Right lobe of liver (tissue), 6 donors: ENCODE measurements at regions not wholly inside any gene's neighbourhood (a gene's known extent, or its start where the extent isn't known, plus 50 kb on each side); places are given as distances from the start of the nearest gene placed in this dataset.

ENCODE experiments used
- ATAC-seq, 4 donors: fragments of 200-7000 bp; cut with Tn5 transposase; one replicate each; pipeline ENCODE4 v1.9.1; 2020; ENCODE audit warnings: mild to moderate bottlenecking in 4 of 4, moderate library complexity in 4 of 4
- DNase-seq, 3 donors: peaks; one replicate each; pipeline ENCODE4 v3.0.0-alpha.2; 2020
- H3K27ac ChIP-seq, 3 donors: fragments of 200-600 bp; one replicate each; pipeline ENCODE4 v1.8.0; 2022
- H3K27me3 ChIP-seq, 2 donors: fragments of 200-600 bp; one replicate each; pipeline ENCODE4 v1.8.0; 2022
- H3K36me3 ChIP-seq, 4 donors: fragments of 200-600 bp; sonication (generic) in 1 of 4; one replicate each; pipeline versions ENCODE4 v1.5.1 to v1.8.0; 2017 to 2022; ENCODE audit warnings: control low read depth in 1 of 4
- H3K4me1 ChIP-seq, 4 donors: fragments of 200-600 bp; sonication (generic) in 1 of 4; one replicate each; pipeline versions ENCODE4 v1.5.1 to v1.8.0; 2017 to 2022; ENCODE audit warnings: control low read depth in 1 of 4
- H3K4me3 ChIP-seq, 3 donors: fragments of 200-600 bp; one replicate each; pipeline ENCODE4 v1.8.0; 2022
- H3K9me3 ChIP-seq, 4 donors: fragments of 200-600 bp; sonication (generic) in 1 of 4; one replicate each; pipeline versions ENCODE4 v1.5.1 to v1.8.0; 2017 to 2022; ENCODE audit warnings: control low read depth in 1 of 4
- POLR2A ChIP-seq: fragments of 450-650 bp; IDR thresholded peaks from one replicate; pipeline ENCODE4 v1.6.1; 2017; ENCODE audit warnings: antibody characterized with exemption, mild to moderate bottlenecking
- WGBS: methylation state at CpG from one replicate; pipeline ENCODE4 v1.1.6; 2018; ENCODE audit warnings: low coverage, low lambda C conversion rate; ENCODE audit not compliant: insufficient coverage; ENCODE audit errors: missing lambda C conversion rate; 5-methylcytosine and 5-hydroxymethylcytosine counted together
- intact Hi-C, 2 donors: fragments of 100-400 bp; cut with DNase I; formaldehyde crosslinking; loops; one replicate each; pipeline versions ENCODE4 v1.11.2 to v1.14.1; 2022
- TF ChIP-seq, protein P1 (sequence below), 4 donors: fragments of 200-600 bp in 3 of 4; fragments of 450-650 bp in 1 of 4; IDR thresholded peaks; one replicate each; pipeline versions ENCODE4 v1.5.1 to v1.8.0; 2016 to 2022; ENCODE audit warnings: antibody characterized with exemption in 4 of 4, mild to moderate bottlenecking in 2 of 4
- donor health status: DM: no; HTN: yes; CAD: no.
- donor health status: DM: no; HTN: no; CAD: no.
- donor health status: DM: no; HTN: no; CAD: no.
- donor health status: DM: no; HTN: yes; CAD: no.
- donor health status: DM: no; HTN: yes; CAD: no.

DNA sequence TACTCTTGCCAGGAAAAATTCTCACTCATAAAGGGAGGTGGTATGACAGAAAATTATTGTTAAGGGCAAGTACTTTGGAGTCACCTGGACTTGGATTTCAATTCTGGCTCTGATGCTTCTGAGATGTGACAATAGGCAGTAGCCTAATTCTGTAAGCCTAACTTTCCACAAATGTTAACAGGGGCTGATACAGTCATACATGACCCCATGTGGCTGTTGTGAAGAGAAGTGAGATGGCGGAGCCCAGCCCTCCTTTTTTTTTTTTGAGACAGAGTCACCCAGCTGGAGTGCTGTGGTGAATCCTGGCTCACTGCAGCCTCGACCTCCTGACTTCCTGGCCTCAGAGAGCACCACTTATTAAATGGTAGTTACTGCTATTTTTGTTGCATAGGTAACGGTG is 54.4 kb upstream of the IRF2 start:
- no peaks in the 10 kb centered on the region for H3K4me1 ChIP-seq
- intact Hi-C loops, result no loop called here
- 75% methylated on average over 3 of the region's 3 CpGs for WGBS
- ATAC-seq (no peak), DNase-seq (no peak)
- H3K27ac ChIP-seq, result no peak overlapping the region
- H3K36me3 ChIP-seq, result no peaks in the 10 kb centered on the region
- TF ChIP-seq, protein P1, sequence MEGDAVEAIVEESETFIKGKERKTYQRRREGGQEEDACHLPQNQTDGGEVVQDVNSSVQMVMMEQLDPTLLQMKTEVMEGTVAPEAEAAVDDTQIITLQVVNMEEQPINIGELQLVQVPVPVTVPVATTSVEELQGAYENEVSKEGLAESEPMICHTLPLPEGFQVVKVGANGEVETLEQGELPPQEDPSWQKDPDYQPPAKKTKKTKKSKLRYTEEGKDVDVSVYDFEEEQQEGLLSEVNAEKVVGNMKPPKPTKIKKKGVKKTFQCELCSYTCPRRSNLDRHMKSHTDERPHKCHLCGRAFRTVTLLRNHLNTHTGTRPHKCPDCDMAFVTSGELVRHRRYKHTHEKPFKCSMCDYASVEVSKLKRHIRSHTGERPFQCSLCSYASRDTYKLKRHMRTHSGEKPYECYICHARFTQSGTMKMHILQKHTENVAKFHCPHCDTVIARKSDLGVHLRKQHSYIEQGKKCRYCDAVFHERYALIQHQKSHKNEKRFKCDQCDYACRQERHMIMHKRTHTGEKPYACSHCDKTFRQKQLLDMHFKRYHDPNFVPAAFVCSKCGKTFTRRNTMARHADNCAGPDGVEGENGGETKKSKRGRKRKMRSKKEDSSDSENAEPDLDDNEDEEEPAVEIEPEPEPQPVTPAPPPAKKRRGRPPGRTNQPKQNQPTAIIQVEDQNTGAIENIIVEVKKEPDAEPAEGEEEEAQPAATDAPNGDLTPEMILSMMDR (IDR thresholded peaks at IDR 0.05), result no peak
- no peak for TF ChIP-seq POLR2A
- no peaks in the 10 kb centered on the region for H3K27me3 ChIP-seq
- H3K4me3 ChIP-seq, result no peak overlapping the region
- peaks cover 0 to 3% (median 0%) of the 10 kb centered on the region in 4 donors for H3K9me3 ChIP-seq

DNA sequence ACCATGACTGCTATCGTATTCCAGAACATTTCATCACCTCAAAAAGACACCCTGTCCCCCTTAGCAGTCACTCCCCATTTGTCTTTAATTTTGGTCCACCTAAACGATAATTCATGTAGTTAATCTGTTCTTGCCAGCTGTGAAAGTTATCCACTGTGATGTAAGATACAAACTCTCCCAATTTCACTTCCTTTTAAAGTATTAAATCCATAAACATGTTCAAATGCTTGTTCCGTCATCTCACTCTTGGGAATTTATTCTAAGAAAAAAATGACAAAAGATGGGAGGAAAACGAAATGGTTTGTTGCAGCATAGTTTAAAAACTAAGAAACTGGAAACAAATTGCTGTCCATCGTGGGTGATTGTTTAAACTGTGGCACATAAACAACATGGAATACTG is 53.7 kb upstream of the IRF2 start:
- TF ChIP-seq, protein P1 (IDR thresholded peaks at IDR 0.05), result no peak
- TF ChIP-seq POLR2A, result no peak
- ATAC-seq, result no peak
- Histone ChIP-seq H3K9me3 (peaks cover 0 to 4% (median 0%) of the 10 kb centered on the region in 4 donors), H3K27ac (no peak overlapping the region), H3K36me3 (no peaks in the 10 kb centered on the region), H3K4me1 (no peaks in the 10 kb centered on the region), H3K4me3 (no peak overlapping the region), H3K27me3 (no peaks in the 10 kb centered on the region)
- WGBS, result 76% methylated on average over 5 of the region's 5 CpGs
- intact Hi-C loops, result no loop called here
- no peak for DNase-seq

DNA sequence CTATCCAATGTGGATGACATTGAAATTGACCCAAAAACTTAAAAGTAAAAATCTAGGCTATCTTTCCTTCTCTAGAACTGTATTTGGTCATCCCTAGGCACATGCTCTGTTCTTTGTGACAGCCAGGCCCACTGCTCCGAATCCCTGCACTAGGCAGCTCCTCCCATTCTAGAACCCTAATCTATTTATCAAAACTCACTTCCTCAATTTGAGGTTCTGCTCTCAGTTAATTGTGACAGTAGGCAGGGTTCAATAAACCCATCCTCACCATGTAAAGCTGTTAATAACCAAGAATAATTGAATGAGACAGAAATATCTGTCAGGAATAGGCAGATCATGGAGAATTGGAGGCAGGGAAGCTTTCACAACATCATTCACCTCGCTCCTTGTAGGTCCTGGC is 51.9 kb upstream of the IRF2 start:
- Histone ChIP-seq H3K27ac (no peak overlapping the region), H3K36me3 (no peaks in the 10 kb centered on the region), H3K4me1 (no peaks in the 10 kb centered on the region), H3K4me3 (no peak overlapping the region), H3K9me3 (peaks cover 0 to 7% (median 0%) of the 10 kb centered on the region in 4 donors), H3K27me3 (no peaks in the 10 kb centered on the region)
- no peak for ATAC-seq
- TF ChIP-seq, protein P1 (IDR thresholded peaks at IDR 0.05), result no peak
- TF ChIP-seq POLR2A, result no peak
- intact Hi-C loops, result no loop called here
- no peak for DNase-seq
- WGBS, result 81% methylated on average over 2 of the region's 2 CpGs
